Naive B cell (primary cell): ENCODE measurements at regions not wholly inside any gene's neighbourhood (a gene's known extent, or its start where the extent isn't known, plus 50 kb on each side); places are given as distances from the start of the nearest gene placed in this dataset.

ENCODE experiments used
- ATAC-seq, 2 donors: fragments of 150-1000 bp; cut with Tn5 transposase; 2 replicates each; pipeline ENCODE4 v1.10.0; 2021; ENCODE audit warnings: low read depth in 2 of 2, mild to moderate bottlenecking in 2 of 2, moderate library complexity in 2 of 2
- DNase-seq: peaks from one replicate; pipeline ENCODE4 v3.0.0; 2022
- H3K27ac Mint-ChIP-seq, 6 donors: one replicate each; pipeline ENCODE4 v1.8.0; 2020 to 2022; ENCODE audit warnings: mild to moderate bottlenecking in 6 of 6, mixed read lengths in 6 of 6, moderate library complexity in 5 of 6, inconsistent platforms in 2 of 6
- H3K27me3 Mint-ChIP-seq, 3 donors: one replicate each; pipeline ENCODE4 v1.8.0; 2021 to 2022; ENCODE audit warnings: mixed read lengths in 3 of 3, mild to moderate bottlenecking in 1 of 3
- H3K36me3 Mint-ChIP-seq, 2 donors: one replicate each; pipeline ENCODE4 v1.8.0; 2020 to 2022; ENCODE audit warnings: mixed read lengths in 2 of 2, inconsistent platforms in 1 of 2, mild to moderate bottlenecking in 1 of 2
- H3K4me1 Mint-ChIP-seq, 3 donors: one replicate each; pipeline ENCODE4 v1.8.0; 2020 to 2022; ENCODE audit warnings: mixed read lengths in 3 of 3, inconsistent platforms in 1 of 3, mild to moderate bottlenecking in 1 of 3, moderate library complexity in 1 of 3
- H3K4me3 Mint-ChIP-seq, 8 donors: one replicate each; pipeline ENCODE4 v1.8.0; 2020 to 2022; ENCODE audit warnings: mild to moderate bottlenecking in 8 of 8, mixed read lengths in 8 of 8, moderate library complexity in 8 of 8, inconsistent platforms in 2 of 8
- H3K9me3 Mint-ChIP-seq, 7 donors: one replicate each; pipeline ENCODE4 v1.8.0; 2020 to 2022; ENCODE audit warnings: mixed read lengths in 7 of 7, mild to moderate bottlenecking in 5 of 7, inconsistent platforms in 2 of 7, moderate library complexity in 1 of 7

GRCh38 chr5:104146652-104147051 is 584.1 kb upstream of the NUDT12 start:
- no peak overlapping the region for H3K4me3 Mint-ChIP-seq
- H3K27ac Mint-ChIP-seq = no peak overlapping the region
- no peaks in the 10 kb centered on the region for H3K4me1 Mint-ChIP-seq
- H3K36me3 Mint-ChIP-seq = no peaks in the 10 kb centered on the region
- no peaks in the 10 kb centered on the region for H3K27me3 Mint-ChIP-seq
- ATAC-seq = no peak
- H3K9me3 Mint-ChIP-seq = peaks cover 0 to 7% (median 2%) of the 10 kb centered on the region in 7 donors
- DNase-seq = no peak

GRCh38 chr5:104139840-104140239 is 577.3 kb upstream of the NUDT12 start:
- ATAC-seq (no peak), DNase-seq (no peak)
- H3K36me3 Mint-ChIP-seq = no peaks in the 10 kb centered on the region
- no peak overlapping the region for H3K4me3 Mint-ChIP-seq
- H3K27ac Mint-ChIP-seq = no peak overlapping the region
- no peaks in the 10 kb centered on the region for H3K4me1 Mint-ChIP-seq
- H3K27me3 Mint-ChIP-seq = no peaks in the 10 kb centered on the region
- H3K9me3 Mint-ChIP-seq = peaks cover 0 to 4% (median 0%) of the 10 kb centered on the region in 7 donors

GRCh38 chr5:104130320-104130719 is 567.7 kb upstream of the NUDT12 start:
- Mint-ChIP-seq H3K27ac (no peak overlapping the region), H3K4me3 (no peak overlapping the region), H3K27me3 (no peaks in the 10 kb centered on the region), H3K9me3 (peaks cover 2 to 15% (median 6%) of the 10 kb centered on the region in 7 donors), H3K36me3 (no peaks in the 10 kb centered on the region), H3K4me1 (no peaks in the 10 kb centered on the region)
- no peak for DNase-seq
- no peak for ATAC-seq

- Mint-ChIP-seq H3K4me1 (no peaks in the 10 kb centered on the region), H3K9me3 (peaks cover 1 to 15% (median 4%) of the 10 kb centered on the region in 7 donors), H3K4me3 (no peak overlapping the region), H3K27me3 (no peaks in the 10 kb centered on the region), H3K27ac (no peak overlapping the region), H3K36me3 (no peaks in the 10 kb centered on the region)
- ATAC-seq (no peak), DNase-seq (no peak)
These were observed 565.8 kb upstream of the NUDT12 start for GRCh38 chr5:104128348-104128747.

- Mint-ChIP-seq H3K9me3 (peaks cover 0 to 8% (median 2%) of the 10 kb centered on the region in 7 donors), H3K4me1 (no peaks in the 10 kb centered on the region), H3K27me3 (no peaks in the 10 kb centered on the region), H3K36me3 (no peaks in the 10 kb centered on the region), H3K27ac (no peak overlapping the region), H3K4me3 (no peak overlapping the region)
- DNase-seq (no peak), ATAC-seq (no peak)
These were observed 564.4 kb upstream of the NUDT12 start for GRCh38 chr5:104126980-104127379.

GRCh38 chr5:104119529-104119928 is 556.9 kb upstream of the NUDT12 start:
- no peaks in the 10 kb centered on the region for H3K36me3 Mint-ChIP-seq
- H3K27me3 Mint-ChIP-seq = no peaks in the 10 kb centered on the region
- H3K4me3 Mint-ChIP-seq = no peak overlapping the region
- H3K9me3 Mint-ChIP-seq = peaks cover 0 to 4% (median 3%) of the 10 kb centered on the region in 7 donors
- H3K4me1 Mint-ChIP-seq = no peaks in the 10 kb centered on the region
- no peak overlapping the region for H3K27ac Mint-ChIP-seq
- ATAC-seq (no peak), DNase-seq (no peak)

GRCh38 chr5:104111632-104112031 is 549.0 kb upstream of the NUDT12 start:
- DNase-seq (no peak), ATAC-seq (no peak)
- no peaks in the 10 kb centered on the region for H3K36me3 Mint-ChIP-seq
- no peaks in the 10 kb centered on the region for H3K4me1 Mint-ChIP-seq
- no peak overlapping the region for H3K27ac Mint-ChIP-seq
- peaks cover 0 to 27% (median 4%) of the 10 kb centered on the region in 7 donors for H3K9me3 Mint-ChIP-seq
- H3K27me3 Mint-ChIP-seq = no peaks in the 10 kb centered on the region
- no peak overlapping the region for H3K4me3 Mint-ChIP-seq

GRCh38 chr5:104096451-104096850 is 533.9 kb upstream of the NUDT12 start:
- DNase-seq (no peak), ATAC-seq (no peak)
- no peaks in the 10 kb centered on the region for H3K27me3 Mint-ChIP-seq
- no peak overlapping the region for H3K4me3 Mint-ChIP-seq
- H3K4me1 Mint-ChIP-seq = no peaks in the 10 kb centered on the region
- H3K9me3 Mint-ChIP-seq = peaks cover 0 to 6% (median 4%) of the 10 kb centered on the region in 7 donors
- H3K27ac Mint-ChIP-seq = no peak overlapping the region
- no peaks in the 10 kb centered on the region for H3K36me3 Mint-ChIP-seq

GRCh38 chr5:104095527-104095926 is 532.9 kb upstream of the NUDT12 start:
- Mint-ChIP-seq H3K36me3 (no peaks in the 10 kb centered on the region), H3K27me3 (no peaks in the 10 kb centered on the region), H3K9me3 (peaks cover 0 to 6% (median 4%) of the 10 kb centered on the region in 7 donors), H3K4me3 (no peak overlapping the region), H3K4me1 (no peaks in the 10 kb centered on the region), H3K27ac (no peak overlapping the region)
- no peak for DNase-seq
- ATAC-seq = no peak

- DNase-seq = no peak
- no peak for ATAC-seq
- no peaks in the 10 kb centered on the region for H3K27me3 Mint-ChIP-seq
- H3K36me3 Mint-ChIP-seq = no peaks in the 10 kb centered on the region
- H3K4me1 Mint-ChIP-seq = no peaks in the 10 kb centered on the region
- H3K9me3 Mint-ChIP-seq = peaks cover 0 to 5% (median 2%) of the 10 kb centered on the region in 7 donors
- no peak overlapping the region for H3K27ac Mint-ChIP-seq
- H3K4me3 Mint-ChIP-seq = no peak overlapping the region
These were observed 526.5 kb upstream of the NUDT12 start for GRCh38 chr5:104088876-104089778.

- ATAC-seq = no peak
- no peak overlapping the region for H3K4me3 Mint-ChIP-seq
These were observed 522.3 kb upstream of the NUDT12 start for GRCh38 chr5:104084896-104085295.

GRCh38 chr5:104082754-104083153 is 520.2 kb upstream of the NUDT12 start:
- ATAC-seq = no peak
- H3K4me3 Mint-ChIP-seq = no peak overlapping the region
- H3K9me3 Mint-ChIP-seq = peaks cover 0 to 11% (median 1%) of the 10 kb centered on the region in 7 donors

More at GRCh38 chr5:104084896-104085295, 522.3 kb upstream of the NUDT12 start:
- no peaks in the 10 kb centered on the region for H3K27me3 Mint-ChIP-seq
- no peak for DNase-seq
- H3K9me3 Mint-ChIP-seq = peaks cover 0 to 11% (median 5%) of the 10 kb centered on the region in 7 donors
- no peak overlapping the region for H3K27ac Mint-ChIP-seq
- no peaks in the 10 kb centered on the region for H3K4me1 Mint-ChIP-seq
- H3K36me3 Mint-ChIP-seq = no peaks in the 10 kb centered on the region

GRCh38 chr5:104081232-104081631 is 518.6 kb upstream of the NUDT12 start:
- H3K36me3 Mint-ChIP-seq = no peaks in the 10 kb centered on the region
- no peak overlapping the region for H3K27ac Mint-ChIP-seq
- no peaks in the 10 kb centered on the region for H3K27me3 Mint-ChIP-seq
- DNase-seq (no peak), ATAC-seq (no peak)
- no peaks in the 10 kb centered on the region for H3K4me1 Mint-ChIP-seq
- H3K4me3 Mint-ChIP-seq = no peak overlapping the region
- H3K9me3 Mint-ChIP-seq = peaks cover 0 to 11% (median 2%) of the 10 kb centered on the region in 7 donors

More at GRCh38 chr5:104082754-104083153, 520.2 kb upstream of the NUDT12 start:
- no peaks in the 10 kb centered on the region for H3K27me3 Mint-ChIP-seq
- H3K4me1 Mint-ChIP-seq = no peaks in the 10 kb centered on the region
- no peaks in the 10 kb centered on the region for H3K36me3 Mint-ChIP-seq
- no peak overlapping the region for H3K27ac Mint-ChIP-seq
- no peak for DNase-seq

- H3K27me3 Mint-ChIP-seq = no peaks in the 10 kb centered on the region
- ATAC-seq = no peak
- H3K27ac Mint-ChIP-seq = no peak overlapping the region
These were observed 518.1 kb upstream of the NUDT12 start for GRCh38 chr5:104080646-104081175.

More at GRCh38 chr5:104080646-104081175, 518.1 kb upstream of the NUDT12 start:
- no peaks in the 10 kb centered on the region for H3K4me1 Mint-ChIP-seq
- H3K36me3 Mint-ChIP-seq = no peaks in the 10 kb centered on the region
- H3K4me3 Mint-ChIP-seq = no peak overlapping the region
- no peak for DNase-seq
- peaks cover 0 to 11% (median 2%) of the 10 kb centered on the region in 7 donors for H3K9me3 Mint-ChIP-seq
